GM18499 (cell line): ENCODE measurements at regions not wholly inside any gene's neighbourhood (a gene's known extent, or its start where the extent isn't known, plus 50 kb on each side); places are given as distances from the start of the nearest gene placed in this dataset.
"Not testable (repeated sequence)": the region's sequence is repeated elsewhere in the genome, so short reads cannot be mapped to it uniquely, and the experiment has no call there.

Experiments
- ATAC-seq: cut with Tn5 transposase; IDR thresholded peaks from one replicate; pipeline ENCODE4 v1.9.1; 2021; ENCODE audit warnings: moderate number of reproducible peaks; ENCODE audit not compliant: insufficient read depth, unreplicated experiment

DNA sequence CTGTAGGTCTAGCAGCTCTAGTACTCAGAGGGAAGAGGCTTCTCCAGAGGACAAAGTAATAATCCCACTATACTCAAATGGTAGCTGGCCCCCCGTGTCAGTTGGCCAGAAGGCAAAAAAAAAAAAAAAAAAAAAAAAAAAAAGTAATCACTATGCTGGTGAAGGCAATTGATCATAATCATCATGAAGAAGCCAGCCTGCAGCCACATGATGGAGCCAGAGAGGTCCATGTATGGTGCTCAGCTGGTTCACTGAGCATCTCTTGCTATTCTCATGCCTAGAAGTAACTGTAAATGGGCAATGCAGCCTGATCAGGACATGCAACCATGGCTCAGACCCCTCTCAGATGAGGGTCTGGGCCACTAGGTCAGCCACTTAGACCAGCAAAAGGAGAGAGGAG is 378.8 kb downstream of the MED13L start:
- ATAC-seq, result no peak

DNA sequence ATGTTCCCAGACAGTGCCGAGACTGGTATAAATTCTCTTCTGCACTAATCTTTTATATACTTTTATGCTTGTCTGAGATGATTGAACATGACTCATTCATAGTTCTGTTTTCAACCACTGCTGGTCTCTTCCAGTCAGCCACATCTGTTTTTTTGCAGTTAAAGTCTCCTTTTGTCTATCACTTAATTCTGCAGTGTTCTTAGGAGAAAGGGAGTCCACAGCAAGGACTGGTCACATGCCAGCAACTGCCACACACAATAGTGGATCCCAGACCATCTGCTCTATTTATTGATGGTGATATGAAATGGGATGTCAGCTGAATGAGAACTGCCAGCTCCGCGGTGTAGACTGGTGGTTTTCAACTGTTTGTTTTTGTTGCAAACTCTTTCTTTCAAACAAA is 379.8 kb downstream of the MED13L start:
- ATAC-seq, result no peak

DNA sequence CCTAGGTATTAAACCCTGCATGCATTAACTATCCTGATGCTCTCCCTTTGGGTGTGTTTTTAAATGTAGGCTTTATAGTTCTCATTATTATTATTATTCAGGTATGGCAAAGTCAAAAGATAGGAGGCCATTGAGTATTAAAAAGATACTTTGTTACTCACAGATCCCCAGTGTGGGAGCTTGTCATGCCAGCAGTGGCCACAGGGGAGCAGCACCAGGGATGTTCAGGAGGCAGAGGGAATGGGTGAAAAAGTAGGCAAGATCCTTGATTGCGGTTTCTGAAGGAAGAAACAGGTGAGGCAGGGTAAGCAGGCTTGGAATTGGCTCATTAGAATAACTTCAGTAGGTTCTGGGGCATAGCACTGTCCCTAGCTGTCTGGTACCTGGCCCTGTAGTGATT is 382.2 kb downstream of the MED13L start:
- ATAC-seq, result no peak

DNA sequence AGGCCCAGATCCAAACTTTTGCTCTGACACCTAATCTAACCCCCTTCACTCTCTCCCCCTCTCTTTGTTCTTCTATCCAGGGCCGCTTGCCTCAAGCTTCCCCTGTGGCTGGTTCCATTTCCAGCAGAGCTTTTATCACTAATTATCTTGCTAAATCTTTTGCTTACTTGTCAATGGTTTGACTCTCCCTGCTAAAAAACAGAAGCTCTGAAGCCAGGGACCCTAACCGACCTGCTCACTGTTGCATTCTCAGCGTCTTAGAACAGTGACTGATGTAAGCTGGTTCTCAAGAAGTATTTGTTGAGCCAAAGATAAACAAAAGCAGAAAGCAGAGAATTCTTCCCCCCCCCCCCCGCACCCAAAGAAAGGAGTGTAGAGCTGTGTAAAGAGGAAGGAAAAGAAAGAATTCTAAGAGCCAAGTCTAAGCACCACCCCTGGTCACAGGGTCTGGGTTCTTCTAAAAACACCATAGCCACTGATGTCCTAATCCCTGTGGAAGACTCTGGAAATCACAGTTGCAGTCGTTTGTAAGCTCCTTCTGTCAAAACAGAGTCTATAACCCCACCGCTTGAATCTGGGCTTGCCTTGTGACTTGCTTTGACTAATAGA is 385.8 kb downstream of the MED13L start:
- ATAC-seq, result no peak

DNA sequence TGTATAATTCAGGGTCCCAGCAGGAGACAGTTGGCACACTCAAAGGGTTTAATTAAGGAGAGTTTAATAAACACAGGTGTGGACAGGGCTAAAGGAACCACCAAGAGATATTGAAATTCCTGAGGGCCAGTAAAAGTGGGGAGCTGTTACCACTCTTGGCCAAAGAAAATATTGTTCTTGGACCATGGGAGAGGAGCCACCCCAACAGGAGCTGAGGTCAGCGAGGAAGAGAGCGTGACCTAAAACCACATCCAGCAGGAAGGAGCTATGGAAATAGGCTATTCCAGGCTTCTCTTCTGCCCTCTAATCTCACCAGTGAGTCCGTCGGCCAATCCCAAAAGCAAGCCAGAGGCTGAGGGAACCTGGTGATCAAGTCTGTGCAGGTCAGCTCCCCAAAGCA is 390.8 kb downstream of the MED13L start:
- ATAC-seq, result no peak

DNA sequence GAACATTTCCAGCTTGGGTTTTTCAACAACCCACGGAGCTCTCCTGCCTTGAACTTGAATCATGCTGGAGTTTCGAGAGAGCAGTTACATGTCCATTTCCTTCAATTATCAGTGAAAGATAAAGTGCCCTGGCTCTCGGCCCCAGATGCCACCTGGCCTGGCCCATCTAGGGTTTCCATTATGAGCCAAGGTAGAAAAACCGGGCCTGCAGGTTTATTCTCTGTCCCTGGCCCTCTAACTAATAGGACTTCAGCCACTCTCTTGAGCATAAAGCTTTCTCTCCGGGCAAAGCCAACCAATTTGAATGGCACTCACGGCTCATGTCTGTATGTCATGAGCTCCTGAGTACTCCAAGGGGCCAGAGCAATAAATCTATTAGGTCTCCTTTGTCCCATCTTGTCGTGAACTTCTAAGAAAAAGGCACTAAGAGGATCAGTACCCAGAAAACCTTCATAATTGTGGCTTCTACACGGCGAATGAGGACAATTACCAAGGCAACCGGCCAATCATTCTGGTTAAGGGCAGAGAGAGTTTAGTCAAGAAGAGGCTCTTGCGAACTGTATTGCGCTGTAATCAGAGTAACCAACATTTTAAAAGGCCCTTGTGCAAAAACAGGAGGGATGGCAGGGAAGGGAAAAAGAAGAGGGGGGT is 392.3 kb downstream of the MED13L start:
- no peak for ATAC-seq

DNA sequence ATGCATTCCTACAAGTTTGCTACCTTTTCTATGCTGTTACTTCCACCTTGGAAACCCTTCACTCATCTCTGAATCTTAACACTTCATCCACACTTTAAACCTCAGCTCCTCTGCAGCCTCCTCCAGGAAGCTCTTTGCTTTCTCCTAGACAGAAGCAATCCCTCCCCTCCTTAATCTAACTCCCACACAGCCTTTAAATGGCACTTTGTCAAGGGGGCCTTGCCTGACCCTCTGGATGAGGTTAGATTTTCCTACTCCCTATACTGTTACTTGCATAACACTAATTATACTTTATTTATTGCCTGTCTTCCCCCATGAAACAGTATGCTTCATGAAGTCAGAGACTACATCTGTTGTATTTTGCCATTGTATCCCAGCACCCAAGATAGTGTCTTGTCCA is 394.6 kb downstream of the MED13L start:
- no peak for ATAC-seq

DNA sequence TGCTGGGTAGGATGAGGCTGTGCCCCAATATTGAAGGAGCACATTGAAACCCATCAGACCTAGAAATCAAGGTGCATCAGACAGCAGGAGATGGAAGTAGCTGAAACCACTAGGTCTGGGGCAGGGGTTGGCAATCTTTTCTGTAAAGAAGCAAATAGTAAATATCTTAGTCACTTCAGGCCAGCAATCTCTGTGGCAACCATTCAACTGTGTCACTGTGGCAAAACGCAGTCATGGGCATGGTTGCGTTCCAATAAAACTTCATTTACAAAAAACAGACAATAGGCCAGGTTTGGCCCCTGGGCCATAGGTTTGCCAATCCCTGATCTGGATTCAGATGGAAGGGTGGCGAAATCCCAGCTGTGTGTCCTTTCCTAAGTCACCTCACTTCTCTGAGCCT is 397.3 kb downstream of the MED13L start:
- ATAC-seq, result no peak

DNA sequence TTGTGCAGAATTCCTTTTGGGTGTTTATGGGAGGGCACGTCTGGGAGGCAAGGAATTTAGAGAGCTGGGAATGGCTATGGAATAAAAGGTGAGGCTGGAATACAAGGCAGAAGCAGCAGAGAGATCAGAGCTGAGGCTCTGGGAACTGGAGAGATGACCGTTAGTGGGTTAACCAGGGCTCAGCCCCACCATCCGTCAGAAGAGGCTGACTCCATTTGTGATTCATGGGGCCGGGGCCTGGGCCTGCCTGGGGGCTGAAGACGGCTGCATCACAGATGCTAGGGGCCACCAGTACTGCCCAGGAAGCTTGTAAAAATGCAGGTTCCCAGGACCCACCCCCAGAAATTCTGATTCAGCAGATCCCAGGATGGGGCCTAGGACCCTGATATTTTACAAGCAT is 398.1 kb downstream of the MED13L start:
- no peak for ATAC-seq

DNA sequence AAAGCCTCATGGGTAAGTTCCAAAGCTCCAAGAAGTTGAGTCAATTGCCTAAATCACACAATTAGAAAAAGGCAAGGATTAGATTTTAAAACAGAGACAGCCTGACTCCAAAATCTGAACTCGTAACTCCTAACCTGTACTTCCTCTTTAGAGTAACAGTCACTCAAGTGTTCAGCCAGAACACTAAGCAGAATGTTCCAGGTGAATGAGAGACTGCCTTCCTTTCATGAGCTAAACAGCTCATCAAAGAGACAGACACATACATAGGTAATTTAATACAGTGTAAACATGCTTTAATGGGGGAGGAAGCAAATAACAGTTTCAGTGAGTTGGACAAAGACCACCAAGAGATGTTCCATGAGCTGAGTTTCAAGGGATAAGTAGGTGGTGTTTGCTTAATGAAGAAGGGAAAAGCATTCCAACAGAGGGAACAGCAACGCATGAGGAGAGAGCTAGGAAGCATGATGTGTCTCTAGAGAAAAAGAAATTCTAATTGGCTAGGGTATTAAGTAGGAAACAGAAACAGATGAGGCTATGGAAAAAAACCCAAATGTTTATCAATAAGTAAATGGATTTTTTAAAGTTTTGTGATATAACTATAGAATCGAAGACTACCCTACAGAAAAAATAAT is 403.9 kb downstream of the MED13L start:
- ATAC-seq, result no peak

DNA sequence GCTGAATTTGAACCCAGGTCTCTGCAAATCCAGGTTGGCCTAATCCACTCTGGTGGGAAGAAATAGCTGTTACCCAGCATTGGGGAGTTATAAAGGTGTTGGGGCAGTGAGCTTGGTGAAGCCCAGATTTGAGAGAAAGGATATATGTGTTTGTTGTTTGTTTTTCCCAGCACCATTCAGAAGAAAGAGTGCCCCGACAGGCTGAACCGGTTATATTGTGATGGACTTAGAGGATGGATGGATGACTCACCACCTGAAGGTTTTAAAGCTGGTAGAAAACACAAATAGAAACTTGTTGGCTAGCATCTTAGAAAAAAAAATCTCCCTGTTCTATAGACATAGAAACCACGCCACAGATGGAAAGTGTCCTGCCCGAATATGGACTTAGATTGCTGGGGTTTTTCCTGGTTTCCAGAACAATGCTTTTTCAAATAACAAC is 404.6 kb downstream of the MED13L start:
- no peak for ATAC-seq

DNA sequence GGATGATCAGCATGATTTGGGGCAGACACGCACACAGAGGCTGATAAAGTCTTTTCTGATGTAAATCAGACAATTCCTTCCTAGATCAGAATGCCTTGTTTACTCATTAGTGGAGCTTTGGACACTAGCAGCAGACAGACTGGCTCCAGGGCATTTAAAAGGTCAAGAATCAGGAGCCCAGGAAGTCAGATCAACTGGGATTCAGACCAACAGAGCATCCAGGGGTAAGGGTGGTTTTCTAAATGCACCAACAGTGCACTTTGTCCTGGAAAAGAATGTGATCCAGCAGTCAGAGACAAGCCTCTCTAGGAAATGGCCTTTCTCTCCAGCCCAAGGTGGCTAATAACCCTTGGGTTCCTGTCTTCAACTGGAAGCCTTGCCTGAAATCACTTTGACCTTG is 405.3 kb downstream of the MED13L start:
- ATAC-seq, result no peak

DNA sequence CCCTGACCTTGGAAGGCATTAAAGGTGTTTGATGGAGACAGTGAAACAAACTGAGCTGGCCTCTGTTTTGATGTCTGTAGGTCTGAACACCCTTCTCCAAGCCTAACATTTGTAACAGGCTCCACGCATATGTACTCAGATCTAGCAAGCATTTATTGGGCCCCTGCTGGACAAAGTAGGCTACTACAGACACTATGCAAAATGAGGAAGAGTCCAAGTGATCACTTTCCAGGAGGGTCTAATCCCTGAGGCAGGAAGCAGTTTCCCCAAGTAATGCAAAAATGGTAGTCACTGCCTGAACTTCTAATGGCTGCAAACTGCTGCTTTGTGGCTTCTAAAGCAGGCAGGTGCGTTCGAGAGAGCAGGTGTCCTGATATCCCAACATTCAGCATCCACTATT is 405.8 kb downstream of the MED13L start:
- ATAC-seq, result no peak

DNA sequence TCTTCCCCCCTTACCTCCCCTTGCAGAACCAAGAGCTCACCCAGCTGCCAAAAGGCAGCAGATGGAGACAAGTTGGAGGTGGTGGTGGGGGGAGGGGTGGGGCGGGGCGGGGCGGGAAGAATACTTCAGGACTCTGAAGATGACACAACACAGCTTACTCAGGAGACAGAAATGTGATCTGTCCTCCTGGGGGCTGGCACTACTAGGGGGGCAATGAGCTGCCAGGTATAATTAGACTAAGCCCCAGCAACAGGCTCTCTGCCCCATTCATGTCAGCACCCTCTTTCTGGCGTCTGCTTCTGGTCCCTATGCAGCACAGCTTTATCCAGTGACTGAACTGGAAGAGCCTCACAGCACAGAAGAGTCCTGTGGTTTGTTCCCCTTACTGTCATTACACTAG is 407.0 kb downstream of the MED13L start:
- ATAC-seq, result no peak

DNA sequence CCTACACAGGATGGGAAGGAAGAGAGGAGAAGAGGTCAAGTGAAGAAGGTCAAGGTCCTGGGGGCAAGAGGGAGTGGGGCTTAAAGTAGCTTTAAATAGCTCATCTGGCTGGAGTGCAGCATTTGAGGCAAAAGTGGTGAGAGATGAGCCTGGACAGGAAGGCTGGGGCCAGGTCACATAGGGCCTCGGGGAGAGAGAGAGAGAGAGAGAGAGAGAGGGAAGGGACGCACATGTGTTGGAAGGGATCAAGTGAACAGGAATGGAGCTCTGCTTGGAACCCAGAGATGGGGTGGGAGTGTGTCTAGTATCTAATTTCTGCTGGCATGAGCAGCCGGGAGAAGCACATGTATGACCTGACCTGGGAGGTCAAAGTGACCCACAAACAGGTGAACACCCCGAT is 407.5 kb downstream of the MED13L start:
- no peak for ATAC-seq

DNA sequence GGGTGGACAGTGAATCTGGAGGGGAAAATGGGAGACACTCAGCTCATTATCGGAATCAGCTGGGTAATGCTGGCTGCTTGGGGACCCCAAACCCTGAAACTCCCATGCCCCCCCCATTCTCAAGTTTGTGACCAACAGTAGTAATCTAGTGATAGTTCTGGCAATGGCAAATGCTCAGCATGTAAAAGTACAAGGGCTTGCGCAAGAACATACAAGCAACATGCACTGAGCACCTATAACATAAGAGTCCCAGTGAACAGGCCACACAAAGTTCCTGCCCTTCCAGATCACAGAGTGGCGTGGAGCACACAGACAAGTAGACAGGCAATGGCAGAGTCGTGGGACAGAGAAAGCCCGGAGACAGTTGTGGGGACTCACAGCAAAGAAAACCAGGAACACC is 407.9 kb downstream of the MED13L start:
- ATAC-seq, result no peak

DNA sequence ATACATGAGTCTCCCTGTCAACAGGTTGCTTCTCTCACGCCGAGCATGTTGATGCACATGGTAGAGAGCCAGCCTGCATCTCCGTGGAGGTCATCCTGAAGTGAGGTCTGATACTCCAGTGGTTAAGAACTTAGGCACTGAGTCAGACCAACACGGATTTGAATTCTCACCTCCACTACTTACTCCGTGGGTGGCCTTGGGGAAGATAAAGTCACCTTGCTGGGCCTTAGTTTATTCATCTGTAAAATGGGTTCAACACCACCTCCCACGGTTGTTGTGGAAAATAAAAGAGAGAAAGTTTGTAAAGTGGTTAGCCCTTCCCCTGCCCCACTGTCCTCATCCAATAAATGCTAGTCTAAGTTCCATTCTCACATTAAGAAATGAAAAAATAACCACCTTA is 408.9 kb downstream of the MED13L start:
- ATAC-seq, result no peak

DNA sequence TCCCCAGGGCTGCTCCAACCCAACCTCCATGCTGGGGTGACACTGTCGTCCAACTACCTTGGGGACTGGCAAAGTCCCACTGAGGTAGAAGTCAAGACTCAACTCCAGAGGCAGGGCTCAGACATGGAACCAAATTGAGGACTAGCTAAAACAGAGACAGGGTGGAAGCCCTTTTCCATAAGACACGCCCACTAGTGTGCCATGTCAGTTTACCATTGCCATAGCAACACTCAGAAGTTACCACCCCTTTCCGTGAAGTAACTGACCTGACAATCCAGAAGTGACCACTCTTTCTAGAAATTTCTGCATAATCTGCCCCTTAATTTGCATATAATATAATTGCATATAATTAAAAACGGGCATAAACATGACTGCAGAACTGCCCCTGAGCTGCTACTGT is 409.6 kb downstream of the MED13L start:
- no peak for ATAC-seq

DNA sequence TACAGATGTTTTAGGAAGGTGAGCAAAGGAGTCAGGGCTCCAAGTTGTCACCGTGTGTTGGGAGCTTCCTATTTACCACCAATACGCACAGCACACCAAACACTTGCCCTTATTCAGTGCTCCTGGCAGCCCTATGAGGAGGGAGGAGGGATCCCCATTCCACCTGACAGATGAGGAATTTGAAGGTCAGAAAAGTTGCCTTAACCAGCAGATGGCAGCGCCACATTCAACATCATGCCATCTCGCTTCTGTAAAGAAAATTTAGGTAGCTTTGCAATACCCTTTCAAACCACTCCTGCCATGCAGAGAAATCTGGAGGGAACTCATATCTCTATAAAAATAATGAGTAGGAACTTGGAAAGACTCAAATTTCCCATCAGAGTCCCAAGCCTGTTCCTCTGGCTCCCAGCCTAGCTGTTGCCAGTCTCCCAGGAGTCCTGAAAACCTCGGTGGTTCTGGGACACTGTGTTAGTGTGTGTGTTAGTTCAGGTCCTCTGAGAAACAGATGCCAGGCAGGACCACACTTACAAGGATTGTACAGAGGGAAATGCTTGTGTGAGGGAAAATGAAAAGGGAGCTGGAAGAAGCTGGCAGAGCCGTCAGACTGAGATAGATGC is 410.5 kb downstream of the MED13L start:
- ATAC-seq, result no peak

DNA sequence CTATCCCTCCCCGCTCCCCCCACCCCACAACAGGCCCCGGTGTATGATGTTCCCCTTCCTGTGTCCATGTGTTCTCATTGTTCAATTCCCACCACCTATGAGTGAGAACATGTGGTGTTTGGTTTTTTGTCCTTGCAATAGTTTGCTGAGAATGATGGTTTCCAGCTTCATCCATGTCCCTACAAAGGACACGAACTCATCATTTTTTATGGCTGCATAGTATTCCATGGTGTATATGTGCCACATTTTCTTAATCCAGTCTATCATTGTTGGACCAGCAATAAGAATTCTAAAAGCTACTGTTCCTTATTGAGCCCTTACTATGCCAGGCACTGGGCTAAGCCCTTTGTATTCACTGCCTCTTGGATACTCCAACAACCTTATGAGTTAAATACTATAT is 411.2 kb downstream of the MED13L start:
- not testable (repeated sequence) for ATAC-seq

DNA sequence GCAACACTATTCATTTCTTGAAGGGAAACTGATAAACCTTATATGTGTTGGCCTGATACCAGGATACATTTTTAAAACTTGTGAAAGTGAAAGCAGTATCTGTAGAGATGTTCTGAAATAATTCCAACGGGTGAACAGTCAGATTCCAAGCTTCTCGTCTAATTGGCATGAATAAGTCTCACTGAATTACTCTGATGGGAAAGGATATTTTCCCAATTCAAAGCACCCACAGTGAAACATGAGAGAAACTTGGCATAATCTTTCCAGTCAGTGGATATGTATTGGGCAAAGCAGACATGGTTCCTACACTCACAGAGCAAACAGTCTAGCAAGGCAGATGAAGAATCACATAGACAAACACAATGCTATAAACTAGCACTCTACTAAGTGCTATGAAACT is 413.1 kb downstream of the MED13L start:
- no peak for ATAC-seq

DNA sequence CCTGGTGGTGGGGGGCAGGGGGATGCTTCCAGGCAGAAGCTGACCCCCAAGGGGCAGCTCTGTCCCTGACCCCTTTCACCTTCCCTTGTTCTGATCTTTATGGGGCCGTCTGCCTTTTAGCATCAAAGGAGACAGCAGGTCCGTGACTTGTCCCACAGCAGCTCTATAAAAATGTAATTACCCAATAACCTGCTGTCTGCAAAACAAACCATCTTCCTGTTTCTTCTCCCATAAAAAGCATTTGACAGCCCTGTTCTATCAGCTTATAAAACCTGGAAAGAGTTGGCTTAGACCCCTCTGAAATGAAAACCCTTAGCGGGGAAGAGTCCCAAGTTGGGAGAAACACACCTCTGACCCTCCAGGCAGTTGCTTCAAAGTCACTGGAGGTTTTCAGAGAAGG is 416.9 kb downstream of the MED13L start:
- ATAC-seq, result no peak
